ENCODE measurements at regions not wholly inside any gene's neighbourhood (a gene's known extent, or its start where the extent isn't known, plus 50 kb on each side); places are given as distances from the start of the nearest gene placed in this dataset.
"Not testable (repeated sequence)": the region's sequence is repeated elsewhere in the genome, so short reads cannot be mapped to it uniquely, and the experiment has no call there.

DNA sequence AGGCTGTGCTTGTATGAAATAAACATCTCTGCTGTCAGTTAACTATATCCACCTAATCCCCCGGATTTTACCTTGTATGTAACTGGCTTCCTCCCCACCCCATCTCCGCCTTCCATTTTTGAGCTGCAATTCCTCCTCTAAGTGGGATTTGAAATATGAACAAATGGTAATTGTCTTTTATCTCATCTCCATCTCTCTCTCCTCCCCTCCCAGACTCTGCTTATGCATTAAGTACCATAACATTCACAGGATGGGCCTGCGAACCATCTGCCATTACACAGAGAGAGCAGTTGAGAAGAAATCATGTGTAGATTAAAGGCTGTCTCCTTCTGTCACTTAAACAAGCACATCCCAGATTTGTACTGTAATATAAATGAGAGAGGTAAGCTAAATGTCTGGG, 1169.9 kb downstream of the TYW1 start:
- Mint-ChIP-seq H3K27ac (no peak overlapping the region), H3K4me1 (no peaks in the 10 kb centered on the region), H3K9me3 (no peaks in the 10 kb centered on the region), H3K36me3 (no peaks in the 10 kb centered on the region), H3K27me3 (peaks cover 10% of the 10 kb centered on the region), H3K4me3 (no peak overlapping the region)
- no peak for ATAC-seq

DNA sequence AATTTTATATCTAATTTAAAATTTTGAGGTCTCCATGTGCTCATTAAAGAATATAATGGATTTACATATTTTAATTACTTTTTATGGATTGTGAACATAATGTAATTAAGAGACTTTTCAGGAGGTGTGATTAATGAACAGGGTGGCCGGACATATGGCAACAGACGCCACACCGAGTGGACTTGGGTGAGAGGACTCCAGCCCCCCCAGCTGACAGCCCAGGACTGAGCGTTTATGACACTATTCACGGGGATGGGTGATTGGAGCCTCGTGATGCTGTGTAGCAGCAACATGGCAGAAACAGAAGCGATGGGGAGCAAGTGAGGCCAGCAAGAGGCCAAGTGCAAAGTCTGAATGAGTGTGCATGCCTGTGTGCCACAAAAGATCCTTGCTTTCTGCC, 1176.9 kb downstream of the TYW1 start:
- H3K4me1 Mint-ChIP-seq, result no peaks in the 10 kb centered on the region
- no peaks in the 10 kb centered on the region for H3K36me3 Mint-ChIP-seq
- no peak for ATAC-seq
- H3K27me3 Mint-ChIP-seq, result no peaks in the 10 kb centered on the region
- no peak overlapping the region for H3K4me3 Mint-ChIP-seq
- H3K27ac Mint-ChIP-seq, result no peak overlapping the region
- H3K9me3 Mint-ChIP-seq, result no peaks in the 10 kb centered on the region

DNA sequence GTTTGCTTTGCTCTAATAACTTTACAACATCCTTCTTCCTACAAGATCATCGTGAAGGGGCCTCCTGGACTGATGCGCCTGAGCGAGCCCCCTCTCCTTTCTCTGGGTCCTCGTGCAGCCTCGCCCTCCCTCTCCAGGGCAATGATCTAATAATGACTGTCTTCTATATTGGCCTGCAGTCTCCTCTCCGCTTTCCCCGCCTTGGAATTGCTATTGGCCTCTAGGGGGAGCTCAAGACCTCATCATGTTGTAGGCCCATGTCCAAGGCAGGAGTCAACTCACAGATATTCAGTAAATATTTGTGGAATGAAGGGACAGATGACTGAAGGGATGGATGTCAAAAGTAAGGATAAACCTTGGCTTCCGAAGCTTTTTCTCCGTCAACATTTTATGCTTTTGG, 1180.3 kb downstream of the TYW1 start:
- Mint-ChIP-seq H3K9me3 (peaks cover 4% of the 10 kb centered on the region), H3K27ac (no peak overlapping the region), H3K27me3 (no peaks in the 10 kb centered on the region), H3K36me3 (no peaks in the 10 kb centered on the region), H3K4me1 (no peaks in the 10 kb centered on the region), H3K4me3 (no peak overlapping the region)
- no peak for ATAC-seq

DNA sequence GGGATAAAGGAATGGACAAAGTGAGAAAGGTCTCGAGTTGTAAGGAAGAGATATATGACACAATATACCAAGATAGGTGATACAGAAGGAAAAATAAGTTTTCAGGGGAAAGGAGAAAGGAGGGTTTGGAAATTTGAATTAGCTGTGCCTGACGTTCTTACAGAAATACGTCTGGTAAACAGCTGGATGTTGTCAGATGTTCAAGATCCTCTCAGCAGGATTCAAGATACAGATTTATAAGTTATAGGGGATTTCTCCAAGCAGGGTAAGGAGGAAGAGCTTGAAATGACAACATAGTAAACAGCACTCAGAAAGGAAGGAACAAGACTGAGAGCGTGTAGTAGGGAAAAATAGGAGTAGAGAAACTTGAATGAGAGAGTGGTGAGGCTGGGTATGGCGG, 1184.1 kb downstream of the TYW1 start:
- Mint-ChIP-seq H3K4me1 (no peaks in the 10 kb centered on the region), H3K9me3 (peaks cover 4% of the 10 kb centered on the region), H3K36me3 (no peaks in the 10 kb centered on the region), H3K27ac (no peak overlapping the region), H3K27me3 (no peaks in the 10 kb centered on the region), H3K4me3 (no peak overlapping the region)
- ATAC-seq, result no peak

DNA sequence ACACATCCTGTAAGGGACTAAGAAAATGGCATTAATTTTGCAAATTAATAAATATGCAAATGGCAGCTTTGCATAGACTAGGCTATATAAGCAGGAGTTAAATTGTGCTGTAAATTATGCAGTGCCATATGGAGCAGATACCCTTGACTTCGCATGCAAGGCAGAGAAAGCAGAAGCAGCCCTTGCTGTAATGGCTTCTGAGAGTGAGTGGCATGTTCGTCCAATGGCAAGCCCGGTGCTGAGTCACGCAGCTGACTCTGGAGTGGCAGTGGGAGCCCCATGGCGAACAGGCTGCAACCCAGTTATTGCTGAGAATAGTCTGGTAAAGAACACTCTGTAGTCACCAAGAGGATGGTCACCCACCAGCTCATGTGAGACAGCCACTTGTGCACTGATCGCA, 1186.5 kb downstream of the TYW1 start:
- H3K4me3 Mint-ChIP-seq, result no peak overlapping the region
- H3K27ac Mint-ChIP-seq, result no peak overlapping the region
- no peak for ATAC-seq
- no peaks in the 10 kb centered on the region for H3K4me1 Mint-ChIP-seq
- no peaks in the 10 kb centered on the region for H3K36me3 Mint-ChIP-seq
- H3K27me3 Mint-ChIP-seq, result no peaks in the 10 kb centered on the region
- peaks cover 7% of the 10 kb centered on the region for H3K9me3 Mint-ChIP-seq

DNA sequence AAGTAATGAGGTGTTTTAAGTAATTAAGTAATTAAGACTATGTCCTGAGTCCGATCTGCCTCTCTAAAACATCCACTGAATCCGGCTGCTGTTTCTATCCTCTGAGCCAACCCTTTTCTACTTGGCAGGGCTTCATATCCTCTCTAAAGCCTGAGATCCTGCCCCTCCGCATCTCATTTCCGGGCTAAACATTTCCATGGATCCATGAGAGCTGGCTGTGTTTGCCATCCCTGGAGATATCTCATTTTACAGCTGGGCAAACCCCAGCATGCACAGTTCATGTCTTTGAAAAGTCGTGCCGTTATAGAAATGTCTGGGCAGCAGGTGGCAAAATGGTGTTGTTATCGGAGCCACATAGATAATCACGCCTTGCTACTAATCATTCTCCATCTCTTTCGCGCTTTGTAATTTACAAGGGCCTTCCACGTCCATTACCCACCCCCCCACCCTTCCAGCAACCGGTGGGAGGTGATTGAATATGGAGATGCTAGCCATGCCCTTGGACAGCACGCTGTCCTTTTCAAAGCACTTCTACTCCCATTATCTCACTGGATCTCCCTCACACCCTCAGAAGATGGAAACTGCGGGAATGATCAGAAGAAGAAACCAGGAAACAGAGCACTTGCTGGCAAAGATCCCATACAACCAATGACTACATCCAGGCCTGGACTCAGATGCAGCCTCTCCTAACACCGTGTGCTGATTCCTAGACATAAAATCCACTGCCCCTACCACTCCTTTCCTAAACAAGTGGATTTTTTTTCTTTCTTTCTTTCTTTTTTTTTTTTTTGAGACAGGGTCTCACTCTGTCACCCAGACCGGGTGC, 1189.2 kb downstream of the TYW1 start:
- Mint-ChIP-seq H3K9me3 (peaks cover 7% of the 10 kb centered on the region), H3K27me3 (no peaks in the 10 kb centered on the region), H3K4me3 (no peak overlapping the region), H3K27ac (no peak overlapping the region), H3K36me3 (no peaks in the 10 kb centered on the region), H3K4me1 (no peaks in the 10 kb centered on the region)
- ATAC-seq, result no peak

DNA sequence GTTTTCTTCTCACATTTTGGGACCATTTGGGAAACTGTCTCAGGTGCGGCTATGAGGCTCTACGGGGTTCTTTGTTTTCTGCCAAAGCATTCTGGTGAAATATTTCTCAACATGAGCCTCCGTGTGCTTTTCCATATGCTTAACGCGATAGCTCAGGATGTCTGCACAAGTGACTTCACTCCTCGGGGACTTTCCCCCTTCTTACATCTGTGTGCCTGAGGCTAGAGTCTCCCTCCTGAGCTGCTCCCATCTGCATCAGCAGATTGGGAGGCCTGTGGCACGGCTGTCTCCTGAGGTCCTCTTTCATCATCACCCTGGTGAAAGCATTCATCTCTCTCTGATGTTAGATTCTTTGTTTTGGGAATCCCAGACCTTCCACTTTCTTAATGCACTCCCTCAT, 1190.9 kb downstream of the TYW1 start:
- Mint-ChIP-seq H3K9me3 (peaks cover 3% of the 10 kb centered on the region), H3K36me3 (no peaks in the 10 kb centered on the region), H3K27ac (no peak overlapping the region), H3K4me3 (no peak overlapping the region), H3K4me1 (no peaks in the 10 kb centered on the region), H3K27me3 (no peaks in the 10 kb centered on the region)
- no peak for ATAC-seq

DNA sequence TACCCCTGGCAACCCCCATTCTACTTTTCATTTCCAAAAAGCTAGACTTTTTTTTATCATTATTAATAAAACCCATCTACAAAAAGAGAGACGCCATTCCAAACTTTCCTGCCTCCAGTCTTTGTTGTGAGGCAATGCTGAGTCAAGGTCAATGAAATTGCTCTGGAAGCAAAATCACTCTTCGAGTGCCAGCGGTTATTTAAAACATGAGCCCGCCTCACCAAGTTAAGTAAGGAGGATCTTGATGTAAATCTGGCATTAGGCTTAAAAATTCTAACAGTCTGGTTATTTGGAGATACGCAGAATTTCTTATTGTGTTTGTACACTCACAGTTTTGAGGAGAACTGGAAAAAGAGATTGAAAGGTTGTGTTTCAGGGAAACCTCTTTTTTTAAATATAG, 1196.3 kb downstream of the TYW1 start:
- ATAC-seq, result no peak
- Mint-ChIP-seq H3K4me1 (no peaks in the 10 kb centered on the region), H3K9me3 (peaks cover 4% of the 10 kb centered on the region), H3K4me3 (no peak overlapping the region), H3K27ac (no peak overlapping the region), H3K27me3 (no peaks in the 10 kb centered on the region), H3K36me3 (no peaks in the 10 kb centered on the region)

DNA sequence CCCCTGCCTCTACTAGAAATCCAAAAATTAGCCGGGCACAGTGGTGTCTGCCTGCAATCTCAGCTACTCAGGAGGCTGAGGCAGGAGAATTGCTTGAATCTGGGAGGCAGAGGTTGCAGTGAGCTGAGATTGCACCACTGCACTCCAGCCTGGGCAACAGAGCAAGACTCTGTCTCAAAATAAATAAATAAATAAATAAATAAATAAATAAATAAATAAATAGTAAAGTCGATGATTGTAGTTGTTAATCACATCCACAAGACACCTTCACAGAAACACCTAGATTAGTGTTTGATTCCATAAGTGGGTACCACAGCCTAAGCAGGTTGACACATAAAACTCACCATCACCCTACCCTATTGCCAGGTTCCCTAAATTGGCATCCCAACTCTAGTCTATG, 1199.0 kb downstream of the TYW1 start:
- not testable (repeated sequence) for H3K27ac Mint-ChIP-seq, H3K9me3 Mint-ChIP-seq, H3K4me3 Mint-ChIP-seq, ATAC-seq, H3K27me3 Mint-ChIP-seq, H3K36me3 Mint-ChIP-seq, H3K4me1 Mint-ChIP-seq

DNA sequence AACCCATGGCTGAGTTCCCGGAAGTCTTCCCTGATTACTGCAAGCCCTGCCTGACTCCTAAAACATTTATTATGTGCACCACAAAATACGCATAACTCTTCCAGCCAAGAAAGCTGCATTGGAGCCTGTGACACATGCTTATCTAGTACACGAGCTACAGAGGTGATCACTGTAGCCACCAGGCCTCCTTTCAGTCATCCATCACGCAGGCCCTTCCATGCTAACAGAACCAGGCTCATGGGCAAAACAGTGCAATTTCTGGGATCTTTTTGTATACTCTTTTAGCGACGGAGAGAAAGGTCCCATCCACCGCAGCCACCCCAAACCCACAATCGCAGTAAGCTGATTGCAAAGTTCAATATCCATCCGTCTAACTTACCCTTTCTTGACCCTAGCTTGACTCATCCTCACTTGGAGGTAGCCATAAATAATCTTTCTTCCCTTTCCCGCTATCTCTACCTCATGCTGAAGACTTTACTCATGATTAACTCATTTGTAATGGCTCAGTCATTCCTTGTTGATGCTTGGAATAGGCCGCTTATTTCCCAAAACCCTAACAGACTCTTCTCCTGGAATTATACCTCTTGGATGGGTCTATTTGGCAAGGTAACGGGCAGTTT, 1203.5 kb downstream of the TYW1 start:
- no peak for ATAC-seq
- no peaks in the 10 kb centered on the region for H3K36me3 Mint-ChIP-seq
- H3K4me3 Mint-ChIP-seq, result no peak overlapping the region
- no peaks in the 10 kb centered on the region for H3K4me1 Mint-ChIP-seq
- no peaks in the 10 kb centered on the region for H3K27me3 Mint-ChIP-seq
- H3K27ac Mint-ChIP-seq, result no peak overlapping the region
- peaks cover 8% of the 10 kb centered on the region for H3K9me3 Mint-ChIP-seq

DNA sequence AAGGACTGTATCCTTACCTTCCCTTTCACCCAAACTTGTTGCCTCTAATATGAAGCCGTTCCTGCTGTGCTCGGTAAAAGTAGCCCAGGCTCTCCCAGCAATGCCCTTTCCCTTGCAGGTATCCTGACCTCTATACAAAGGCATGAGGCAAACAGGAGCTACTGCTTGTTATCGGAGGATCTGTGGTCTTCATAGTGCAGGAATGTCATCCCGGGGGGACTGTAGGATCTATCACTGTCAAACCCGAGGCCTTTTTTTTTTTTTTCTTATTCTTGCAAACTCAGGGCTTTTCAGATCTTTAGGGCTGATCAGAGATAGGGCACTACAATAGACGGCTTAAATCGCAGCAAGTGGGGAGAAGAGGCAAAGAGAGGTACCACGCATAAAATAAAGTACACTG, 1206.6 kb downstream of the TYW1 start:
- Mint-ChIP-seq H3K9me3 (peaks cover 7% of the 10 kb centered on the region), H3K4me3 (no peak overlapping the region), H3K27ac (no peak overlapping the region), H3K27me3 (no peaks in the 10 kb centered on the region), H3K36me3 (no peaks in the 10 kb centered on the region), H3K4me1 (no peaks in the 10 kb centered on the region)
- ATAC-seq, result no peak

DNA sequence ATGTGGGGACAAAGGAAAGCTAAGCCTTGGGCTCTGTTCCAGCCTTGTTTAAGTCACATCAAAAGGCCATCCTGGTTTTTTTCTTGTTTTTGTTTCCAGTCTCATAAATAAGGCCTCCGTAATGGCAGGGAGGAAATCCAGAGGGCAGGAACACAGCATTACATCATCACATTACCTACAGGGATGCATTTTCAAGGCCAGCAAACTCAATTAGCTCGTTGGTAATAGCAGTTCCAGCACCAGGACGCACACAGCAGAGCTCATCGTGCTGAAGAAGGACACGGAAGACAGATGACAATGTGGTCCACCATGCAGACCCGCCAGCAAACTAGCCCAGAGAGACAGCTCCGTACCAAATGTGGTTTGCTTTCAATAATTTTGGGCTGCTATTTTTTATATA, 1209.2 kb downstream of the TYW1 start:
- Mint-ChIP-seq H3K4me3 (no peak overlapping the region), H3K27me3 (no peaks in the 10 kb centered on the region), H3K36me3 (no peaks in the 10 kb centered on the region), H3K9me3 (peaks cover 6% of the 10 kb centered on the region), H3K4me1 (no peaks in the 10 kb centered on the region), H3K27ac (no peak overlapping the region)
- ATAC-seq, result no peak

DNA sequence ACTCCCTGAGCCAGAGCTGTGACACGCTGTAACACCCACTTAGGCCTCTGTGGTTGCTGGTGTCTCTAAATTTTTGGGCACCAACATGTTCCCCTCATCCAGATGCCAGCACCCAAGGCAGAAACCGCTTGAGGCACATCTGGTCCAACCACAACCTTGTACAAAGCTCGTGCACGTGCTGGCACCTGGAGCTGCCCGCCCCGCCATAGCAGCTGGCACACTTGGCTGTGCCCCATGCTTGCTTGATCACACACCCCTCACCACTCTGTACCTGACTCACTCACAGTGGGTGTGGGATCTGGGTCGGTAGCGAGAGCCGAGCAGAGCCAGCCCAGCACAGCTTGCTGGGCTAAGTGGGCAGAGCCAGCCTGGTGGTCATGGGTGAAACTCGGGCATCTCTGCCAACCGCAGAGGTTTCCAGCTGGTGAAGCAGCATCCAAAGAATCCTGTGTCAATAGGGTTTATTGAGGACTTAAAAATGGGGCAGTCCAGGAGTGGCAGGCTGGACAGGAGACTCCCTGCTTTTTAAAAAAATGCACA, 1210.4 kb downstream of the TYW1 start:
- Mint-ChIP-seq H3K36me3 (no peaks in the 10 kb centered on the region), H3K4me3 (no peak overlapping the region), H3K9me3 (peaks cover 6% of the 10 kb centered on the region), H3K27ac (no peak overlapping the region), H3K4me1 (no peaks in the 10 kb centered on the region), H3K27me3 (no peaks in the 10 kb centered on the region)
- no peak for ATAC-seq

DNA sequence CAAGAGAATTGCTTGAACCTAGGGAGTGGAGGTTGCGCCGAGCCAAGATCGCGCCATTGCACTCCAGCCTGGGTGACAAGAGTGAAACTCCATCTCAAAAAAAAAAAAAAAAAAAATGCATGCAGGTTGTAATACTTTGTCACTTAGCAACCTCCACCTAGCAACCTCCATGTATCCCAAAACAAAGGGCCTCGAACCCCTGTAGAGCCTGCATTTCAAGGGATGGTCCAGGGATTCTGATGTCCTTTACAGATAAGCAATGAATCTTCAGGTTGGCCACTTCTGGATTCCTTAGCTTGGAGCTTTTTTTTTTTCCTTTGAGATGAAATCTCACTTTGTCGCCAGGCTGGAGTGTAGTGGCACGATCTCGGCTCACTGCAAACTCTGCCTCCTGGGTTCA, 1211.0 kb downstream of the TYW1 start:
- no peaks in the 10 kb centered on the region for H3K27me3 Mint-ChIP-seq
- no peaks in the 10 kb centered on the region for H3K36me3 Mint-ChIP-seq
- no peak for ATAC-seq
- H3K4me3 Mint-ChIP-seq, result no peak overlapping the region
- no peaks in the 10 kb centered on the region for H3K4me1 Mint-ChIP-seq
- no peak overlapping the region for H3K27ac Mint-ChIP-seq
- H3K9me3 Mint-ChIP-seq, result peaks cover 6% of the 10 kb centered on the region

DNA sequence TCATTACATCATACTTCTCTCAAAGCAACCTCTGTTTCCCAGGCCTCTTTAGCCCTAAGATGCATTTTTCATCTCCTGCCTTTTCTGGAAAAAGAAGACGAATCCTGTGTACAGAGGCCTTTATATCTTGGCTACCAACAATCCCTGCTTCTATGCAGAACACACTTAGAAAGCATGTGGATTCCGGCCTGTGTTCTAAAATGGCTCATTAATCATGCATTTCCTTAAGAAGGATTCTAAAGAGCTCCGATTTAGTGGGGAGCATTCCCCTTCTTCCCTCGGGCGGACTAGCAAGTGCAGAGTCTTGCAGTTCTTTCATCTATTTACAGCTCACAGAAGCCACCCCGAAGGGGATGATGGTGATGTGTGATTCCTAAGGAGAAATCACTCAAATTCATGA, 1212.9 kb downstream of the TYW1 start:
- Mint-ChIP-seq H3K36me3 (no peaks in the 10 kb centered on the region), H3K9me3 (peaks cover 9% of the 10 kb centered on the region), H3K27me3 (no peaks in the 10 kb centered on the region), H3K4me3 (no peak overlapping the region), H3K4me1 (no peaks in the 10 kb centered on the region), H3K27ac (no peak overlapping the region)
- ATAC-seq, result no peak

DNA sequence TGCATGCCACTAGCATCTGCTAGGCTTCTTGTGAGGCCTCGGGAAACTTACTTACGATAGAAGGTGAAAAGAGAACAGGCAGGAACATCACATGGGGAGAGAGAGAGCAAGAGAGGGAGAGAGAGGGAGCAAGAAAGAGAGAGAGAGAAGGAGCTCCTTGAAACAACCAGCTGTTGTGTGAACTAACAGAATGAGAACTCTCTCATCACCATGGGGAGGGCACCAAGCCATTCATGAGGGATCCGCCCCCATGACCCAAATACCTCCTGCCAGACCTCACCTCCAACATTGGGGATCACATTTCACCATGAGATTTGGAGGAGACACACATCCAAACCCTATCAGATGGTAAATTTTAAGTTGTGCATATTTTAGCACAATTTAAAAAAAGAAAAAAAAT, 1217.2 kb downstream of the TYW1 start:
- no peaks in the 10 kb centered on the region for H3K27me3 Mint-ChIP-seq
- H3K4me3 Mint-ChIP-seq, result no peak overlapping the region
- H3K4me1 Mint-ChIP-seq, result no peaks in the 10 kb centered on the region
- H3K9me3 Mint-ChIP-seq, result peaks cover 10% of the 10 kb centered on the region
- no peak for ATAC-seq
- H3K27ac Mint-ChIP-seq, result no peak overlapping the region
- no peaks in the 10 kb centered on the region for H3K36me3 Mint-ChIP-seq

All from stimulated activated memory B cell treated with anti-CD40 and anti-IgM and Interleukin-4, amounts not matched to agents 10 μg/mL and 1 μg/mL and 100 μg/mL, for 72 hours (primary cell).